Neural crest cell (in vitro differentiated cells): ENCODE measurements at regions not wholly inside any gene's neighbourhood (a gene's known extent, or its start where the extent isn't known, plus 50 kb on each side); places are given as distances from the start of the nearest gene placed in this dataset.

ENCODE experiments used
- DNase-seq: peaks from one replicate; pipeline ENCODE4 v3.0.0; 2021; ENCODE audit warnings: low read depth, mixed read lengths, low spot score
- H3K27ac Mint-ChIP-seq: one replicate; pipeline ENCODE4 v1.8.0; 2021; ENCODE audit warnings: mild to moderate bottlenecking, mixed read lengths; ENCODE audit not compliant: unreplicated experiment
- H3K27me3 Mint-ChIP-seq: 2 replicates; pipeline ENCODE4 v1.8.0; 2021; ENCODE audit warnings: low read depth, mild to moderate bottlenecking, mixed read lengths
- H3K36me3 Mint-ChIP-seq: 2 replicates; pipeline ENCODE4 v1.8.0; 2021; ENCODE audit warnings: low read depth, mild to moderate bottlenecking, mixed read lengths
- H3K4me1 Mint-ChIP-seq: 2 replicates; pipeline ENCODE4 v1.8.0; 2021; ENCODE audit warnings: mixed read lengths
- H3K4me3 Mint-ChIP-seq: one replicate; pipeline ENCODE4 v1.8.0; 2021; ENCODE audit warnings: mild to moderate bottlenecking, mixed read lengths
- H3K9me3 Mint-ChIP-seq: 2 replicates; pipeline ENCODE4 v1.8.0; 2021; ENCODE audit warnings: mixed read lengths
- CTCF ChIP-seq: fragments of 200-600 bp; sonication (generic); conservative IDR thresholded peaks from 2 replicates; pipeline ENCODE4 v1.5.0; 2021; ENCODE audit warnings: antibody characterized with exemption, mild to moderate bottlenecking

- Mint-ChIP-seq H3K36me3 (no peaks in the 10 kb centered on the region), H3K9me3 (peaks cover 3% of the 10 kb centered on the region), H3K4me3 (no peak overlapping the region), H3K4me1 (no peaks in the 10 kb centered on the region), H3K27ac (no peak overlapping the region), H3K27me3 (peaks cover 2% of the 10 kb centered on the region)
- no peak for DNase-seq
- TF ChIP-seq CTCF = no peak
Measured at GRCh38 chr14:98984027-98984718, 287.8 kb downstream of the BCL11B start.

DNA sequence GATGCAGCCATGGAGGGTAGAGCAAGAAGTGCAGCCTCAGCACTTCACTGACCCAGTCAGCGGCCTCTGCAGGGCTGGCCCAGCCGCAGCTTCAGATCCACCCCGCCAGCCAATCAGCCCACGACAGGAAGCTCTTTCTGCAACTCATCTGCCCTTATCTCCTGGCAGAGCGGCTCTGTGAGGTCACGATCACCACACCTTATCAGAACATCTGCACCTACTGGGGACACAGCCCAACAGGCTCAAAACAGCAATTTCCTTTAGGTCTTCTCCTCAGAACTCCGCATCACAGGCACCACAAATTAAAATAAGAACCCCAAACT, 287.3 kb downstream of the BCL11B start:
- DNase-seq = no peak
- no peaks in the 10 kb centered on the region for H3K9me3 Mint-ChIP-seq
- H3K27ac Mint-ChIP-seq = no peak overlapping the region
- no peak for TF ChIP-seq CTCF
- H3K4me3 Mint-ChIP-seq = no peak overlapping the region
- peaks cover 2% of the 10 kb centered on the region for H3K27me3 Mint-ChIP-seq
- no peaks in the 10 kb centered on the region for H3K4me1 Mint-ChIP-seq
- no peaks in the 10 kb centered on the region for H3K36me3 Mint-ChIP-seq

GRCh38 chr14:98993818-98994217, 278.2 kb downstream of the BCL11B start:
- H3K9me3 Mint-ChIP-seq = peaks cover 5% of the 10 kb centered on the region
- H3K4me1 Mint-ChIP-seq = peaks cover 8% of the 10 kb centered on the region
- peaks cover 2% of the 10 kb centered on the region for H3K27me3 Mint-ChIP-seq
- H3K27ac Mint-ChIP-seq = no peak overlapping the region
- no peaks in the 10 kb centered on the region for H3K36me3 Mint-ChIP-seq
- DNase-seq = no peak
- TF ChIP-seq CTCF = no peak
- H3K4me3 Mint-ChIP-seq = no peak overlapping the region

DNA sequence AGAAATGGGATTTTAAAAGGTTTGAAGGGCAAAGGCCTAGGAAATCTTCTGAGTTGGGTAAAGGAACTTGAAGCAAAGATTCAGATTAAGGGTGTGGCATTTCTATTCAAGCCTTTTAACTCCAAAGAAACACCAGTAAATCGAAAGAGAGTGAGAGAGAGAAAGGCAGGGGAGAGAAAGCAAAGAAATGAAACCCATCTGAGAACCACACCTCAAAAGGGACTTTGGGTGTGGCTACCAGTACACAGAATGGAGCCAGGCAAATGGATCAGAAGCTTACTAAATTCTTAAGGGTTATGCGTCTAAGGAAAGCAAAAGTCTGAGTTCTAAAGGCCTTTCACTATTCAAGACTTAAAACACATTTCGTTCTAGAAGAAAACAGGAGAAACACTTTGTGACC, 277.4 kb downstream of the BCL11B start:
- no peak overlapping the region for H3K27ac Mint-ChIP-seq
- TF ChIP-seq CTCF = no peak
- H3K27me3 Mint-ChIP-seq = no peaks in the 10 kb centered on the region
- no peaks in the 10 kb centered on the region for H3K36me3 Mint-ChIP-seq
- DNase-seq = no peak
- H3K4me1 Mint-ChIP-seq = peaks cover 8% of the 10 kb centered on the region
- peaks cover 5% of the 10 kb centered on the region for H3K9me3 Mint-ChIP-seq
- H3K4me3 Mint-ChIP-seq = no peak overlapping the region

DNA sequence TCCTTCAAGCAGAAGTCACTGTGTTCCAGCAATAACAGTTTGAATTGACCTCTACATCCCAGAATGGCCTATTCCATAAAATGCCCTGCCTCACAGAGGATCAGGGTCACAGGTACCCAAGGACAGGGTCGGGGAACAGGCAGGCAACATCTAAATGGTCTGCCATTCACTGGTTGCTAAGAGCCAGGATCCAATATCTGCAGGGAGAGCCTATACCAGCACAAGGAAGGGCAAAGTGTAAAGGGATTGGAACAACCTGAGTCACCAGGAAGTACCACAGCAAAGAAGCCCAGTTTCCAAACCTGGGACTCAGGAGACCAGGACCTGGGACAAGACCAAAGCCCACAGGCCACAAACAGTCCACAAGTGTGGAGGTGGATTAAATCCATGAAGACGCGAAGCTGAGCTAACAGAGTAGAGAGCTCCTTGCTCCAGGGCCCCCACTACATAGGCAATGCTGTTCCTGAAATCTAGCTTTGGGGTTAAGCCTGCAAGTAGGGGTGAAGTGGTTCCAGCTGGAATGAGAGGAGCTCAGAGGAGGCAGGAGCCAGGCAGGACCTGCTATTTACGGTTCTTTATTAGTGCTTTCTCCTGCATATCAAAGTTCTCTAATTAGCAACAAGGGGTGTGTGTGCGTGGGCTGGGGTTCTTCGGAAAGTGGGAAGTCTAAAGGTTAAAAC, 274.3 kb downstream of the BCL11B start:
- Mint-ChIP-seq H3K36me3 (no peaks in the 10 kb centered on the region), H3K4me1 (peaks cover 8% of the 10 kb centered on the region), H3K27ac (no peak overlapping the region), H3K9me3 (peaks cover 5% of the 10 kb centered on the region), H3K4me3 (no peak overlapping the region), H3K27me3 (no peaks in the 10 kb centered on the region)
- no peak for TF ChIP-seq CTCF
- DNase-seq = no peak
